T-cell (primary cell): ENCODE measurements at regions not wholly inside any gene's neighbourhood (a gene's known extent, or its start where the extent isn't known, plus 50 kb on each side); places are given as distances from the start of the nearest gene placed in this dataset.

Source experiments
- ATAC-seq, 4 experiments: fragments of 200-7000 bp in 3 of 4; fragments of 150-1000 bp in 1 of 4; cut with Tn5 transposase; replicated peaks in 1 of 4; 1 replicate in 3 of 4; 2 replicates in 1 of 4; pipeline ENCODE4 v1.10.0; 2021; ENCODE audit warnings: moderate library complexity in 3 of 4, mild to moderate bottlenecking in 2 of 4, moderate number of reproducible peaks in 1 of 4
- CTCF ChIA-PET, 2 donors: fragments of 300-600 bp; sonication (Branson Sonifier 250); formaldehyde crosslinking; loops; one replicate each; lab custom pipeline; 2022; ENCODE audit warnings: antibody characterized with exemption in 2 of 2; lab: Charles Lee
- POLR2A ChIA-PET, 2 donors: fragments of 300-600 bp; sonication (Branson Sonifier 250); formaldehyde crosslinking; loops; one replicate each; lab custom pipeline; 2022; ENCODE audit warnings: antibody characterized with exemption in 2 of 2; lab: Charles Lee
- DNase-seq, 35 experiments: peaks; one replicate each; pipeline versions ENCODE4 v3.0.0 to v3.0.0-alpha.2; 2013 to 2023
- H3K27ac ChIP-seq: one replicate; pipeline ENCODE4 v1.5.1; 2013; ENCODE audit warnings: low read length
- H3K27me3 ChIP-seq, 2 experiments: replicated peaks in 1 of 2; 1 replicate in 1 of 2; 2 replicates in 1 of 2; pipeline versions ENCODE4 v1.6.1 to v1.7.0; 2013; ENCODE audit warnings: low read length in 1 of 2, mixed read lengths in 1 of 2; ENCODE audit not compliant: control insufficient read depth in 2 of 2, insufficient read depth in 2 of 2; ENCODE audit errors: extremely low read depth in 1 of 2
- H3K36me3 ChIP-seq, 2 donors: 1 replicate in 1 of 2; 2 replicates in 1 of 2; pipeline versions ENCODE4 v1.6.1 to v1.7.0; 2013; ENCODE audit warnings: low read length in 1 of 2; ENCODE audit not compliant: control insufficient read depth in 2 of 2, insufficient read depth in 1 of 2; ENCODE audit errors: extremely low read depth in 1 of 2
- H3K4me1 ChIP-seq, 2 experiments: 1 replicate in 1 of 2; 2 replicates in 1 of 2; pipeline versions ENCODE4 v1.6.1 to v1.7.0; 2013; ENCODE audit warnings: low read length in 2 of 2, mixed read lengths in 1 of 2; ENCODE audit not compliant: insufficient read depth in 2 of 2, control insufficient read depth in 1 of 2; ENCODE audit errors: extremely low read depth in 1 of 2
- H3K4me3 ChIP-seq, 2 donors: 1 replicate in 1 of 2; 2 replicates in 1 of 2; pipeline versions ENCODE4 v1.5.1 to v1.7.0; 2013; ENCODE audit warnings: mild to moderate bottlenecking in 2 of 2, low read length in 1 of 2, moderate library complexity in 1 of 2; ENCODE audit not compliant: control insufficient read depth in 1 of 2; ENCODE audit errors: extremely low read depth in 1 of 2
- H3K9me3 ChIP-seq: 2 replicates; pipeline ENCODE4 v1.7.0; 2013
- H3K27ac Mint-ChIP-seq, 2 donors: one replicate each; pipeline ENCODE4 v1.8.0; 2020 to 2021; ENCODE audit warnings: mild to moderate bottlenecking in 2 of 2, mixed read lengths in 2 of 2
- H3K27me3 Mint-ChIP-seq, 2 donors: one replicate each; pipeline ENCODE4 v1.8.0; 2021 to 2022; ENCODE audit warnings: mixed read lengths in 2 of 2
- H3K36me3 Mint-ChIP-seq: one replicate; pipeline ENCODE4 v1.8.0; 2021; ENCODE audit warnings: mixed read lengths
- H3K4me1 Mint-ChIP-seq, 3 donors: one replicate each; pipeline ENCODE4 v1.8.0; 2020 to 2022; ENCODE audit warnings: mixed read lengths in 3 of 3, mild to moderate bottlenecking in 1 of 3
- H3K4me3 Mint-ChIP-seq, 3 donors: one replicate each; pipeline ENCODE4 v1.8.0; 2020 to 2022; ENCODE audit warnings: mild to moderate bottlenecking in 3 of 3, mixed read lengths in 3 of 3, moderate library complexity in 3 of 3
- H3K9me3 Mint-ChIP-seq, 3 donors: one replicate each; pipeline ENCODE4 v1.8.0; 2020 to 2022; ENCODE audit warnings: mixed read lengths in 3 of 3
- WGBS: methylation state at CpG from one replicate; pipeline ENCODE4 v1.1.5; 2013; ENCODE audit warnings: missing lambda C conversion rate; ENCODE audit not compliant: insufficient coverage; 5-methylcytosine and 5-hydroxymethylcytosine counted together

DNA sequence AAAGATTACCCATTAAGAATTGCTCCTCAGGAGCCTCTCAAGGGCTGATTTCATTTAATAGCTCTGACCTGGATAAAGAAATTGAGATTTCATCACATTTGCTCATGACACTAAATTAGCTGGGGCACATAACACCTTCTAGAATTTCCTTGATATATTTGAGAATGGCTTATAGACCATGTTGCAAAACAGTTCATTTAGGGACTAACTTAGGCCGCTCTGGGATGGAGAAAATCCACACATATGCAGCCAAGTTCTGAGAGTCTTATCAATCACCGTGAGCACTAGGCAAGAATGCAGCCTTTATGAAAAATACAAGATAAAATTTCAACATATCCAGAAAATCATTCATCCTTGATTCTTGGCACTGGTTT is 91.0 kb upstream of the MCHR2 start:
- no peak overlapping the region for H3K27ac ChIP-seq
- no peaks in the 10 kb centered on the region for H3K36me3 ChIP-seq
- no peak for ATAC-seq
- no peak for DNase-seq
- H3K4me1 ChIP-seq, result no peaks in the 10 kb centered on the region
- H3K27me3 Mint-ChIP-seq, result peaks cover 3 to 4% of the 10 kb centered on the region in 2 donors
- H3K4me3 ChIP-seq, result no peak overlapping the region
- H3K9me3 Mint-ChIP-seq, result peaks cover 0 to 3% (median 0%) of the 10 kb centered on the region in 3 donors
- H3K36me3 Mint-ChIP-seq, result no peaks in the 10 kb centered on the region
- H3K4me1 Mint-ChIP-seq, result no peaks in the 10 kb centered on the region
- POLR2A ChIA-PET, result interaction anchor here in 1 of 2 donors (0.5 kb wide), 1 partner anchor 304 kb away, joined by 4 read pairs; no protein-coding TSS in a partner anchor
- WGBS, result no CpG with 5 or more reads among the region's 2 CpGs
- CTCF ChIA-PET, result no interaction called here
- H3K4me3 Mint-ChIP-seq, result no peak overlapping the region
- no peaks in the 10 kb centered on the region for H3K27me3 ChIP-seq
- H3K27ac Mint-ChIP-seq, result no peak overlapping the region
- H3K9me3 ChIP-seq, result no peaks in the 10 kb centered on the region

- Mint-ChIP-seq H3K27ac (no peak overlapping the region), H3K27me3 (peaks cover 3 to 4% of the 10 kb centered on the region in 2 donors), H3K36me3 (no peaks in the 10 kb centered on the region), H3K4me3 (no peak overlapping the region), H3K9me3 (peaks cover 0 to 3% (median 0%) of the 10 kb centered on the region in 3 donors), H3K4me1 (no peaks in the 10 kb centered on the region)
- Histone ChIP-seq H3K4me1 (no peaks in the 10 kb centered on the region), H3K9me3 (no peaks in the 10 kb centered on the region), H3K27me3 (no peaks in the 10 kb centered on the region), H3K4me3 (no peak overlapping the region), H3K27ac (no peak overlapping the region), H3K36me3 (no peaks in the 10 kb centered on the region)
- WGBS, result no CpG with 5 or more reads among the region's 4 CpGs
- ChIA-PET POLR2A (interaction anchor here in 1 of 2 donors (0.5 kb wide), 1 partner anchor 303 kb away, joined by 4 read pairs; no protein-coding TSS in a partner anchor), CTCF (no interaction called here)
- ATAC-seq (no peak), DNase-seq (no peak)
Measured at GRCh38 chr6:100084316-100084990, 90.4 kb upstream of the MCHR2 start.

DNA sequence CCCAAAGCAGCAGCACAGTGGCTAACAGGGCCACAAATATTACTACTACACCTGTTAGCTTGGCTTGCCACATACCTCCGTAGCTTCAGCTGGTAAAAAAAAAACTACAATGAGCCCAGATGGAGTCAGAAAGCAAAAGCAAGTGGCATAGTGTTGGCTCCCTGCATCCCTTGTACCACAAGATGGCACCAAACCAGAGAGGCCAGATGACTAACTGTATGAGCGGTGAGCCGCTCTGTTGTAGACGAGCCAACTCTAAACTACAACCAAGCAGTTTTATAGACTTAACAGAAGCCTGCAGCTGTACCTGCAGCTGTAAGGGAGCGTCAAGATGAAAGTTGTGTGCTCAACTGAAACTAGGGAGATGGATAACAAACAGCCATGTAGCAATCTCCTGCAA is 84.5 kb upstream of the MCHR2 start:
- Histone ChIP-seq H3K4me3 (no peak overlapping the region), H3K27ac (no peak overlapping the region), H3K27me3 (no peaks in the 10 kb centered on the region), H3K36me3 (no peaks in the 10 kb centered on the region), H3K4me1 (no peaks in the 10 kb centered on the region), H3K9me3 (no peaks in the 10 kb centered on the region)
- H3K4me1 Mint-ChIP-seq, result no peaks in the 10 kb centered on the region
- POLR2A ChIA-PET, result no interaction called here
- DNase-seq (no peak), ATAC-seq (no peak)
- 70% methylated on average over 2 of the region's 5 CpGs for WGBS
- H3K36me3 Mint-ChIP-seq, result no peaks in the 10 kb centered on the region
- no peak overlapping the region for H3K4me3 Mint-ChIP-seq
- H3K27me3 Mint-ChIP-seq, result peaks cover 6 to 13% of the 10 kb centered on the region in 2 donors
- no peak overlapping the region for H3K27ac Mint-ChIP-seq
- CTCF ChIA-PET, result no interaction called here
- H3K9me3 Mint-ChIP-seq, result no peaks in the 10 kb centered on the region

GRCh38 chr6:100065348-100065747 is 71.3 kb upstream of the MCHR2 start:
- Histone ChIP-seq H3K27me3 (no peaks in the 10 kb centered on the region), H3K4me3 (no peak overlapping the region), H3K9me3 (no peaks in the 10 kb centered on the region), H3K36me3 (no peaks in the 10 kb centered on the region), H3K4me1 (no peaks in the 10 kb centered on the region), H3K27ac (no peak overlapping the region)
- H3K4me3 Mint-ChIP-seq, result no peak overlapping the region
- no CpG with 5 or more reads among the region's 1 CpG for WGBS
- H3K4me1 Mint-ChIP-seq, result no peaks in the 10 kb centered on the region
- H3K9me3 Mint-ChIP-seq, result peaks cover 11 to 12% (median 12%) of the 10 kb centered on the region in 3 donors
- H3K27me3 Mint-ChIP-seq, result peaks cover 3 to 6% of the 10 kb centered on the region in 2 donors
- H3K27ac Mint-ChIP-seq, result no peak overlapping the region
- DNase-seq, result no peak
- ATAC-seq, result no peak
- ChIA-PET CTCF (interaction anchor here in 1 of 2 donors (0.7 kb wide), 1 partner anchor 451 kb away, joined by 3 read pairs; no protein-coding TSS in a partner anchor), POLR2A (no interaction called here)
- no peaks in the 10 kb centered on the region for H3K36me3 Mint-ChIP-seq

DNA sequence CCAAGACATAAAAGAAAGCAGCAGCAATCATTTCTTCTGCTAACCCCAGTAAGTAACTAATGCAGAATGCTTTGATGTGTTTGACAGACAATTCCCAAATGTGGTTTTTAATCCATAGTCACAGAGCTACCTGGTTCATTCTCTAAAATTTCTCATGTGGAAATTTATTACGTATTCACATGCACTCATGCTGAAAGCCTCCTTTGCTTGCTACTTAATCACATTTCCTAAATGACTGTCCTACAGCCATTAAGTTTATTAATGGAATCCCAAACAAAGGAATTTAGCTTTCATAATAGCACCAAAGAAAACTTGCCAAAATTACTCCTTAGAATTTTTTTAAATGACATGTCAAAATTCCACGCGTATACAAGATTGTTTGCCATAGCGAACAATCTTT is 68.6 kb upstream of the MCHR2 start:
- POLR2A ChIA-PET, result interaction anchor here in 1 of 2 donors (0.8 kb wide), 1 partner anchor 589 kb away, joined by 3 read pairs; no protein-coding TSS in a partner anchor
- no peaks in the 10 kb centered on the region for H3K36me3 ChIP-seq

GRCh38 chr6:100057941-100058340 is 63.9 kb upstream of the MCHR2 start:
- CTCF ChIA-PET, result no interaction called here
- POLR2A ChIA-PET, result no interaction called here
- Mint-ChIP-seq H3K4me1 (no peaks in the 10 kb centered on the region), H3K4me3 (no peak overlapping the region), H3K36me3 (no peaks in the 10 kb centered on the region), H3K27ac (no peak overlapping the region), H3K27me3 (peaks cover 8% of the 10 kb centered on the region in 2 donors), H3K9me3 (peaks cover 0 to 4% (median 0%) of the 10 kb centered on the region in 3 donors)
- no peak overlapping the region for H3K4me3 ChIP-seq
- H3K4me1 ChIP-seq, result no peaks in the 10 kb centered on the region
- no peak overlapping the region for H3K27ac ChIP-seq
- H3K9me3 ChIP-seq, result no peaks in the 10 kb centered on the region
- no peaks in the 10 kb centered on the region for H3K36me3 ChIP-seq
- no peaks in the 10 kb centered on the region for H3K27me3 ChIP-seq
- ATAC-seq (no peak), DNase-seq (no peak)
- WGBS, result 67% methylated on average over 1 of the region's 2 CpGs

More for the DNA sequence above, 68.6 kb upstream of the MCHR2 start:
- DNase-seq, result no peak
- Histone ChIP-seq H3K9me3 (no peaks in the 10 kb centered on the region), H3K27ac (no peak overlapping the region), H3K4me1 (no peaks in the 10 kb centered on the region), H3K4me3 (no peak overlapping the region), H3K27me3 (no peaks in the 10 kb centered on the region)
- Mint-ChIP-seq H3K36me3 (no peaks in the 10 kb centered on the region), H3K9me3 (peaks cover 3 to 8% (median 4%) of the 10 kb centered on the region in 3 donors), H3K4me3 (no peak overlapping the region), H3K4me1 (no peaks in the 10 kb centered on the region), H3K27ac (no peak overlapping the region), H3K27me3 (peaks cover 8% of the 10 kb centered on the region in 2 donors)
- CTCF ChIA-PET, result no interaction called here
- no peak for ATAC-seq
- WGBS, result 88% methylated on average over 1 of the region's 4 CpGs
